Loucy (cell line): ENCODE measurements at regions not wholly inside any gene's neighbourhood (a gene's known extent, or its start where the extent isn't known, plus 50 kb on each side); places are given as distances from the start of the nearest gene placed in this dataset.

Experiments
- CTCF ChIP-seq: fragments of 200-600 bp; sonication (generic); conservative IDR thresholded peaks from 2 replicates; pipeline ENCODE4 v1.5.1; 2014; ENCODE audit warnings: mild to moderate bottlenecking, antibody characterized with exemption, low read length
- EZH2phosphoT487 ChIP-seq: fragments of 200-600 bp; IDR thresholded peaks from 2 replicates; pipeline ENCODE4 v1.6.1; 2018; ENCODE audit warnings: antibody characterized with exemption, mild to moderate bottlenecking, moderate library complexity, borderline replicate concordance

GRCh38 chr1:229207916-229208315, 63.0 kb upstream of the RAB4A start:
- TF ChIP-seq CTCF, result no peak
- TF ChIP-seq EZH2phosphoT487, result no peak
